GM12874 (cell line): ENCODE measurements at regions not wholly inside any gene's neighbourhood (a gene's known extent, or its start where the extent isn't known, plus 50 kb on each side); places are given as distances from the start of the nearest gene placed in this dataset.

Experiments
- CTCF ChIP-seq: IDR thresholded peaks from 2 replicates; pipeline ENCODE4 v1.5.1; 2011; ENCODE audit warnings: low read depth, mild to moderate bottlenecking, control low read depth, low read length, moderate library complexity; ENCODE audit not compliant: insufficient read depth

GRCh38 chrX:17323397-17323796, 51.6 kb upstream of the NHS start:
- TF ChIP-seq CTCF: no peak
